Testis (tissue), 2 donors: ENCODE measurements at regions not wholly inside any gene's neighbourhood (a gene's known extent, or its start where the extent isn't known, plus 50 kb on each side); places are given as distances from the start of the nearest gene placed in this dataset.

Source experiments
- CTCF ChIP-seq, 3 experiments: fragments of 450-650 bp in 2 of 3; fragments of 200-600 bp in 1 of 3; sonication (generic) in 1 of 3; IDR thresholded peaks; one replicate each; pipeline ENCODE4 v1.5.1; 2016 to 2019; ENCODE audit warnings: antibody characterized with exemption in 3 of 3, mild to moderate bottlenecking in 2 of 3, moderate library complexity in 1 of 3
- POLR2A ChIP-seq: fragments of 450-650 bp; IDR thresholded peaks from one replicate; pipeline ENCODE4 v1.6.1; 2017; ENCODE audit warnings: antibody characterized with exemption, mild to moderate bottlenecking, moderate library complexity

GRCh38 chr12:131335456-131335855, 375.4 kb upstream of the SFSWAP start:
- no peak for TF ChIP-seq CTCF (IDR thresholded peaks at IDR 0.05)
- no peak for TF ChIP-seq POLR2A
